ENCODE measurements at regions not wholly inside any gene's neighbourhood (a gene's known extent, or its start where the extent isn't known, plus 50 kb on each side); places are given as distances from the start of the nearest gene placed in this dataset.

DNA sequence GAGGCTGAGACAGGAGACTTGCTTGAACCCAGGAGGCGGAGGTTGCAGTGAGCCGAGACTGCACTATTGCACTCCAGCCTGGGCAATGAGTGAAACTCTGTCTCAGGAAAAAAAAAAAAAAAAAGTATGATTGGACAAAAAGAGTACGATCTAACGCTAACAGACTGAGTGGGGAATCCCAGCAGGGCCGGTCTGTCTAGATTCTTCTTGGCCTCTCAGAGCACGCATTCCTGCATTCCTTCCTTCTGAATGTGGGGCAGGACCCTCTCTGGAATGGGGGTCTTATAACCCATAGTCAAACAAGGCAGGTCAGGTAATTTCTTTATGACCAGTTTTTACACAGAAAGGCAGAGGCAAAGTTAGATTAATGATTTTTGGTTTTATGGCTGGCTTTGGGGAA lies 92.0 kb upstream of the PPM1J start:
- WGBS, 2 experiments (ENCODE audit: extremely low coverage in 2 of 2, insufficient read length in 1 of 2), result 93% methylated on average over 3 of the region's 6 CpGs; no CpG with 5 or more reads in 1 of the 2 experiments
- intact Hi-C loops (cut with micrococcal nuclease) (no loop called here), dilution Hi-C loops (cut with HindIII; ENCODE audit: low sequenced_read_pairs, unreplicated experiment) (no loop called here)

More for the DNA sequence above, 92.0 kb upstream of the PPM1J start:
- Histone ChIP-seq H3K79me1 (ENCODE audit: low read depth in 1 of 2, low read length in 2 of 2) (no peaks in the 10 kb centered on the region), H2AK9ac (replicated peaks; ENCODE audit: low read depth, low read length, poor library complexity) (no peak overlapping the region), H3K56ac (ENCODE audit: extremely low read depth, insufficient read depth, low read length) (no peak overlapping the region), H3K9me3 (ENCODE audit: control insufficient read depth, insufficient read depth, low read length) (no peaks in the 10 kb centered on the region), H3K27ac (ENCODE audit: insufficient read depth, low read length) (no peak overlapping the region), H3K27me3 (ENCODE audit: control insufficient read depth, insufficient read depth, low read length) (peaks cover 9% of the 10 kb centered on the region), H3K18ac (ENCODE audit: low read depth, low read length) (no peak overlapping the region), H3K23ac (ENCODE audit: low read depth, low read length) (no peak overlapping the region), H4K8ac (ENCODE audit: low read depth in 2 of 2, low read length in 2 of 2) (no peak overlapping the region), H3K36me3 (ENCODE audit: control insufficient read depth, insufficient read depth, low read length) (no peaks in the 10 kb centered on the region), H2BK20ac (ENCODE audit: low read depth, low read length) (no peak overlapping the region), H3K4me1 (ENCODE audit: control insufficient read depth, insufficient read depth, low read length) (no peaks in the 10 kb centered on the region), H2AFZ (replicated peaks; ENCODE audit: low read length, poor library complexity) (no peak overlapping the region), H3K4ac (ENCODE audit: low read depth, low read length) (no peak overlapping the region), H4K20me1 (ENCODE audit: insufficient read depth, low read length) (no peaks in the 10 kb centered on the region), H2BK15ac (ENCODE audit: low read depth, low read length) (no peak overlapping the region), H2BK5ac (ENCODE audit: low read depth, low read length, poor library complexity, severe bottlenecking) (no peak overlapping the region), H3K4me2 (ENCODE audit: low read depth, low read length) (no peak overlapping the region), H2AK5ac (ENCODE audit: low read depth, low read length) (no peak overlapping the region), H4K91ac (ENCODE audit: insufficient read depth, low read depth, low read length) (no peak overlapping the region), H3K9me1 (ENCODE audit: insufficient read depth, low read length) (no peaks in the 10 kb centered on the region), H3K4me3 (ENCODE audit: insufficient read depth, low read depth, low read length) (no peak overlapping the region), H2BK120ac (ENCODE audit: low read depth, low read length) (no peak overlapping the region), H3K14ac (replicated peaks; ENCODE audit: low read depth, low read length) (no peak overlapping the region), H3K9ac (ENCODE audit: low read depth, low read length) (no peak overlapping the region), H4K5ac (ENCODE audit: low read depth, low read length) (no peak overlapping the region)
- ATAC-seq (ENCODE audit: low read depth), result no peak
- no peak for DNase-seq
- CTCF ChIA-PET, result interaction anchor here (1.1 kb wide), 1 partner anchor 92 kb away, joined by 3 read pairs; no protein-coding TSS in a partner anchor
- no peak for TF ChIP-seq RAD21 (IDR thresholded peaks at IDR 0.05; ENCODE audit: low read length)
- POLR2A ChIA-PET (ENCODE audit: unreplicated experiment), result no interaction called here
- no TSS peak for BruUV-seq (replicated peaks)
- in situ Hi-C loops (cut with MboI; ENCODE audit: low sequenced_read_pairs), result loop anchor here (5.0 kb wide), 2 partner anchors 90 to 235 kb away; partner anchors contain the start of gene PPM1J

Data from IMR-90 (cell line).